ENCODE measurements at regions not wholly inside any gene's neighbourhood (a gene's known extent, or its start where the extent isn't known, plus 50 kb on each side); places are given as distances from the start of the nearest gene placed in this dataset.

GRCh38 chrX:25599061-25599460, 539.1 kb upstream of the MAGEB18 start:
- TF ChIP-seq CTCF (IDR thresholded peaks at IDR 0.05) (no peak), ELF4 (CRISPR knock-in tag; IDR thresholded peaks at IDR 0.05; ENCODE audit: low read depth) (no peak), MAX (CRISPR knock-in tag; IDR thresholded peaks at IDR 0.05) (no peak)
